ENCODE measurements at regions not wholly inside any gene's neighbourhood (a gene's known extent, or its start where the extent isn't known, plus 50 kb on each side); places are given as distances from the start of the nearest gene placed in this dataset.
"Not testable (repeated sequence)": the region's sequence is repeated elsewhere in the genome, so short reads cannot be mapped to it uniquely, and the experiment has no call there.

DNA sequence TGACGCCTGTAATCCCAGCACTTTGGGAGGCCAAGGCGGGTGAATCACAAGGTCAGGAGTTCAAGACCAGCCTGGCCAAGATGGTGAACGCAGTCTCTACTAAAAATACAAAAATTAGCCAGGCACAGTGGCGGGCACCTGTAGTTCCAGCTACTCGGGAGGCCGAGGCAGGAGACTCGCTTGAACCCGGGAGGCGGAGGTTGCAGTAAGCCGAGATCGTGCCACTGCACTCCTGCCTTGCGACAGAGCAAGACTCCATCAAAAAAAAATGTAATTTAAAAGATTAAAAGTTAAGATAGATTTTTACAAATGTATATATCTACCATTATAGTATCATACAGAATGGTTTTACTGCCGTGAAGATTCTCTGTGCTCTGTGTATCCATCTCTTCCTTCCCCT lies 1464.1 kb downstream of the FOXD4L5 start:
- H3K9me3 ChIP-seq; DNase-seq; H3K36me3 ChIP-seq (ENCODE audit: control insufficient read depth in 2 of 2, extremely low read depth in 1 of 2, insufficient read depth in 1 of 2, low read length in 1 of 2); POLR2A ChIA-PET; H3K36me3 Mint-ChIP-seq; H3K4me3 Mint-ChIP-seq; ATAC-seq (replicated peaks in 1 of 4); CTCF ChIA-PET; H3K4me3 ChIP-seq (ENCODE audit: control insufficient read depth in 1 of 2, extremely low read depth in 1 of 2, low read length in 1 of 2); H3K27ac Mint-ChIP-seq; H3K27ac ChIP-seq (ENCODE audit: low read length): not testable (repeated sequence)
- Mint-ChIP-seq H3K9me3 (peaks cover 13 to 17% (median 15%) of the 10 kb centered on the region in 3 donors), H3K27me3 (peaks cover 14 to 19% of the 10 kb centered on the region in 2 donors), H3K4me1 (peaks cover 16 to 18% (median 17%) of the 10 kb centered on the region in 3 donors)
- peaks cover 0 to 19% of the 10 kb centered on the region in 2 experiments for H3K4me1 ChIP-seq (ENCODE audit: control insufficient read depth in 1 of 2, extremely low read depth in 1 of 2, insufficient read depth in 2 of 2, low read length in 2 of 2)
- WGBS (ENCODE audit: insufficient coverage): 85% methylated on average over 8 of the region's 13 CpGs
- H3K27me3 ChIP-seq (replicated peaks in 1 of 2; ENCODE audit: control insufficient read depth in 2 of 2, extremely low read depth in 1 of 2, insufficient read depth in 2 of 2, low read length in 1 of 2): peaks cover 0 to 18% of the 10 kb centered on the region in 2 experiments

DNA sequence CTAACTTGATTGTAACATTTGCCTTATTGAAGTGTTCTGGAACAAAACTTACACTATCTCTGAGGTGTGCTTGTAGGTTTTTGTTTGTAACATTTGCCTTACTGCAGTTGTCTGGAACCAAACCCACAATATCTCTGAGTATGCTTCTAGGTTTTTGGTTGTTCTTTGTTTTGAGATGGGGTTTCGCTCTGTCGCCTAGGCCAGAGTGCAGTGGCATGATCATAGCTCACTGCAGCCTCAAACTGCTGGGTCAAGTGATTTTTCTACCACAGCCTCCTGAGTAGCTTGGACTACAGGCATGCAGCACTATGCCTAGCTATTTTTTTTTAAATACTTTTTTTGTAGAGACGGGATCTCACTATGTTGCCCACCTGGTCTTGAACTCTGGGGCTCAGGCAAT lies 1464.6 kb downstream of the FOXD4L5 start:
- Mint-ChIP-seq H3K9me3 (peaks cover 15 to 20% (median 16%) of the 10 kb centered on the region in 3 donors), H3K27me3 (peaks cover 14 to 21% of the 10 kb centered on the region in 2 donors), H3K4me1 (peaks cover 16 to 18% (median 17%) of the 10 kb centered on the region in 3 donors)
- DNase-seq; H3K4me3 Mint-ChIP-seq; H3K27ac Mint-ChIP-seq; H3K36me3 ChIP-seq (ENCODE audit: control insufficient read depth in 2 of 2, extremely low read depth in 1 of 2, insufficient read depth in 1 of 2, low read length in 1 of 2); ATAC-seq (replicated peaks in 1 of 4); H3K9me3 ChIP-seq; H3K4me3 ChIP-seq (ENCODE audit: control insufficient read depth in 1 of 2, extremely low read depth in 1 of 2, low read length in 1 of 2); H3K27ac ChIP-seq (ENCODE audit: low read length); CTCF ChIA-PET; H3K36me3 Mint-ChIP-seq; POLR2A ChIA-PET: not testable (repeated sequence)
- Histone ChIP-seq H3K4me1 (ENCODE audit: control insufficient read depth in 1 of 2, extremely low read depth in 1 of 2, insufficient read depth in 2 of 2, low read length in 2 of 2) (peaks cover 0 to 19% of the 10 kb centered on the region in 2 experiments), H3K27me3 (replicated peaks in 1 of 2; ENCODE audit: control insufficient read depth in 2 of 2, extremely low read depth in 1 of 2, insufficient read depth in 2 of 2, low read length in 1 of 2) (peaks cover 0 to 18% of the 10 kb centered on the region in 2 experiments)
- WGBS (ENCODE audit: insufficient coverage): 95% methylated on average over 3 of the region's 3 CpGs

DNA sequence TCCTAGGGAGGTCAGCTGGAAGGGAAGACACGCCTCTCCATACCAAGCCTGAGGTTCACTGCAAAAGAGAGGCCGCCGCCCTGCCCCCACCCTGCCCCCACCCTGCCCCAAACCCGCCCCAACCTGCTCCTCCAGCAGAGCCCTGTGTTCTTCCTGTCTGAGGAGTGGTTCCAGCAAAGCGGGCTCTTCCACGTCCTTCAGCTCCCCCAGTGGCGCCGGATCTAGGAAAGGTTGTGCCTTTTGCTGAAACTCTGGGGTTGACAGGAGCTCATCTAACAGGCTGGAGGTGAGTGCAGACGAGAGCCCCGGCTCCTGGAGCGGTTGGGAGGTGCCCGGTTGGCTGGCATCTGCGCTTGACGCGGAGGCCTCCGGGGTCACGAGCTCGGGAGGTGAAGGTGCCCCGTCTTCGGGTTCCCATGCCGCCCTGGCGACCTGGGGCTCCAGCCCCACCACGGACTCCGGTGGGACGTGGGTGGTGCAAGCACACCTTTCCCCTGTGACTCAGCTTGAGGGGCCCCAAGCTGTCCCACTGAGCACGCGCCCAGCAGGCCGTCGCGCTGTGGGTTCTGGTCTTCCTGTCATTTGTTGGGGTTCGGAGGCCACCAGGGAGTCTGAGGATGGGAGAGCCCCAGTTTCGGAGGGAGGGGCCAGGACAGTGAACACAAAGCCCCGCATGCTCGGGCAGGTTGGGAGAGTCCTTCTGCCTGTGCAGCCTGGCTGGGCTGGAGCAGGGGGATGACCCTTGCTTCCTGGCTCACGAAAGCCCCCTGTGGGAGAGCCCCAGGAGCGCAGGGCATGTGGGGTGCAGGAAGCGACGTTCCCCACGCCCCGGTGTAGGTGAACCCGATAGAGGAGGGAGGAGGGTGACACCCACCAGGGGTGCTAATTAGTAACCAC lies 1467.1 kb downstream of the FOXD4L5 start:
- ATAC-seq (replicated peaks in 1 of 4) (peak; percentile 67 to 73 (median 70)), DNase-seq (peak; percentile 27 to 71 (median 50))
- Mint-ChIP-seq H3K4me1 (peaks cover 16 to 18% (median 17%) of the 10 kb centered on the region in 3 donors), H3K36me3 (no peaks in the 10 kb centered on the region), H3K27me3 (peaks cover 14 to 24% of the 10 kb centered on the region in 2 donors), H3K9me3 (peaks cover 14 to 19% (median 16%) of the 10 kb centered on the region in 3 donors), H3K27ac (peak overlapping the region; percentile 60 to 75), H3K4me3 (peak overlapping the region; percentile 68 to 77 (median 75))
- Histone ChIP-seq H3K36me3 (ENCODE audit: control insufficient read depth in 2 of 2, extremely low read depth in 1 of 2, insufficient read depth in 1 of 2, low read length in 1 of 2) (no peaks in the 10 kb centered on the region), H3K4me1 (ENCODE audit: control insufficient read depth in 1 of 2, extremely low read depth in 1 of 2, insufficient read depth in 2 of 2, low read length in 2 of 2) (peaks cover 0 to 21% of the 10 kb centered on the region in 2 experiments), H3K27ac (ENCODE audit: low read length) (peak overlapping the region; percentile 36), H3K9me3 (no peaks in the 10 kb centered on the region), H3K4me3 (ENCODE audit: control insufficient read depth in 1 of 2, extremely low read depth in 1 of 2, low read length in 1 of 2) (peak overlapping the region; percentile 17 to 52), H3K27me3 (replicated peaks in 1 of 2; ENCODE audit: control insufficient read depth in 2 of 2, extremely low read depth in 1 of 2, insufficient read depth in 2 of 2, low read length in 1 of 2) (peaks cover 0 to 20% of the 10 kb centered on the region in 2 experiments)
- POLR2A ChIA-PET: no interaction called here
- CTCF ChIA-PET: interaction anchor here in 1 of 2 donors (0.7 to 1.0 kb wide), 2 partner anchors 1017 to 1019 kb away, joined by 3 to 4 read pairs; no protein-coding TSS in a partner anchor
- 32% methylated on average over 33 of the region's 41 CpGs for WGBS (ENCODE audit: insufficient coverage)

DNA sequence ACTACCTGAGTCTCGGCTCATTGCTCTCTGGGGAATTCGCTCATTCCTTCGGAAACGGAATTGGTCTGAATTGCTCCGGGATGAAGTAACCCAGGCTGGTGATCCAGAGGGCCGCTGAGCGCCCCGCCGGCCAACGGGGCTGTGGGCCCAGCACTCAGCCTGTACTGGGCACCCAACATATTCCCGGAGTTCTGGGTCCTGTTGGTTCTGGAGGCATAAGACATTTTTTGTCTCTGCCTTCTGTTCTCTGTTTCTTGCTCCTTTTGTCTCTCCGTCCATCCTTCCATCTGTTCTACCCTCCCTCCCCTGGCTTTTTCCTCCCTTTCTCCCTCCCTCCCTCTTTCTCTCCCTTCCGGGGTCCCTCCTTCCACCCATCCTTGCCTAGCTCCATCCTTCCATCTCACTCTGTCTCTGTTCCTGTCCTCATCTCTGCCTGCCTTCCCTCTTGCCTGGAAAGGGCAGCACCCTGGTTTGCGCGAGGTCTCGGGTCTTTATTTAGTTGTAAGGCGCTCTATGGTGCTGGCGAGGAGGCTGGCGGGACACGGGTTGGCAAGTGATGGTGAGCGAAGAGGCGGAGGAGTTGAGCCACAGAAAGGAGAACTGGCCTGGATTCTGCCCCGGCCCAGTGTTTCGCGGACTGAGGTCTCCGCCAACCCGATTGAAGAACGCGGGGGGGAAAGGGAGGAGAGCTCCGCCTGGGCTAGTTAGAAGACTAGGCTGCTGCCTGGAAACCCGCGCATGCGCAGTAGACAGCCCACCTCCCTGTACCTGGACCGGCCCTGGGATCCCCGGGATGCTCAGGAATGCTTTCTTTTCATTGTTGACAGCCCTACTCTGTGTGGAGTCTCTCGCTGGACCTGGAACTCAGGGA lies 1468.0 kb downstream of the FOXD4L5 start:
- Mint-ChIP-seq H3K9me3 (peaks cover 14 to 18% (median 16%) of the 10 kb centered on the region in 3 donors), H3K36me3 (no peaks in the 10 kb centered on the region), H3K4me1 (peaks cover 16 to 18% (median 17%) of the 10 kb centered on the region in 3 donors), H3K27me3 (peaks cover 14 to 24% of the 10 kb centered on the region in 2 donors), H3K27ac (peak overlapping the region; percentile 0 to 34), H3K4me3 (peak overlapping the region; percentile 68 to 77 (median 75))
- Histone ChIP-seq H3K4me1 (ENCODE audit: control insufficient read depth in 1 of 2, extremely low read depth in 1 of 2, insufficient read depth in 2 of 2, low read length in 2 of 2) (peaks cover 0 to 21% of the 10 kb centered on the region in 2 experiments), H3K36me3 (ENCODE audit: control insufficient read depth in 2 of 2, extremely low read depth in 1 of 2, insufficient read depth in 1 of 2, low read length in 1 of 2) (no peaks in the 10 kb centered on the region), H3K27ac (ENCODE audit: low read length) (peak overlapping the region; percentile 0), H3K9me3 (no peaks in the 10 kb centered on the region), H3K27me3 (replicated peaks in 1 of 2; ENCODE audit: control insufficient read depth in 2 of 2, extremely low read depth in 1 of 2, insufficient read depth in 2 of 2, low read length in 1 of 2) (peaks cover 0 to 20% of the 10 kb centered on the region in 2 experiments), H3K4me3 (ENCODE audit: control insufficient read depth in 1 of 2, extremely low read depth in 1 of 2, low read length in 1 of 2) (peak overlapping the region; percentile 35 to 52)
- DNase-seq (peak in 33 of 35 experiments; percentile 14 to 73 (median 43)), ATAC-seq (replicated peaks in 1 of 4) (peak; percentile 56 to 64 (median 58))
- POLR2A ChIA-PET: no interaction called here
- CTCF ChIA-PET: interaction anchor here in 1 of 2 donors (0.7 to 1.0 kb wide), 2 partner anchors 1016 to 1018 kb away, joined by 3 to 4 read pairs; no protein-coding TSS in a partner anchor
- 29% methylated on average over 36 of the region's 36 CpGs for WGBS (ENCODE audit: insufficient coverage)

DNA sequence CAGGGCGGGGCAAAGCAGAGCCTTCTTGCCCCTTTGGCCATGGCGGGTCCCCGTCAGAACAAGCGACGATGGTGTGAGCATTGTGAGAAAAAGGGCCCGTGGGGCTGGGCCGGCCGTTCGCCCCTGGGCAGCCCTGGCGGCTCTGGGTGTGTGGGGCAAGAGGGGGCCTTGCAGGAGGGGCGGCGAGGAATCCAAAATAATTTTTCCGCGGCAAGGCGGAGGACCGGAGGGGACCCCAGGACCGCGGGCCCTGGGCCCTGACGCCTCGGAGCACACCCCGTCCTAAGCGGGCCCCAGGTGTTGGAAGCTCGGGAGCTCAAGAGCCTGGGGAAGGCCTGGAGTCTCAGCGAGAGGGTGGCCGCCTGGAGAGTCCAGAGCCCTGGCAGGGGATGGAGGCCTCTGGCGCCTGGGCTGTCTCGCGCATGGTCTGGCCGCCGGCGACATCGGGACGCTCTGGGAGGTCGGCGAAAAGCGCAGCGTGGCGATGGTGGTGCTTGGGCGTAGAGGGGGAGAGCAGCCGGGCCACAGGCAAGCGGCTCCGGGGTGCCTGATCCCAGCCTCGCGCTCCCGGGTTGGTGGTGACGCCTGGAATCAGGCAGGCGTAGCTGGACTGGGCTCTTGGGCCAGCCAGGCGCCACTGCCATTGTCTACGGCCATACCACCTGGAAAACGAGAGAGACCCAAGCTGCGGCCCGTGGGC lies 1469.9 kb downstream of the FOXD4L5 start:
- H3K27ac Mint-ChIP-seq; H3K9me3 ChIP-seq; H3K4me3 ChIP-seq (ENCODE audit: control insufficient read depth in 1 of 2, extremely low read depth in 1 of 2, low read length in 1 of 2); ATAC-seq (replicated peaks in 1 of 4); H3K36me3 ChIP-seq (ENCODE audit: control insufficient read depth in 2 of 2, extremely low read depth in 1 of 2, insufficient read depth in 1 of 2, low read length in 1 of 2); H3K36me3 Mint-ChIP-seq; CTCF ChIA-PET; DNase-seq; POLR2A ChIA-PET; H3K27ac ChIP-seq (ENCODE audit: low read length): not testable (repeated sequence)
- H3K4me1 ChIP-seq (ENCODE audit: control insufficient read depth in 1 of 2, extremely low read depth in 1 of 2, insufficient read depth in 2 of 2, low read length in 2 of 2): peaks cover 0 to 21% of the 10 kb centered on the region in 2 experiments
- peaks cover 0 to 20% of the 10 kb centered on the region in 2 experiments for H3K27me3 ChIP-seq (replicated peaks in 1 of 2; ENCODE audit: control insufficient read depth in 2 of 2, extremely low read depth in 1 of 2, insufficient read depth in 2 of 2, low read length in 1 of 2)
- Mint-ChIP-seq H3K4me1 (peaks cover 16 to 18% (median 17%) of the 10 kb centered on the region in 3 donors), H3K27me3 (peaks cover 14 to 24% of the 10 kb centered on the region in 2 donors), H3K4me3 (peak overlapping the region in 1 of 3 donors; percentile 33), H3K9me3 (peaks cover 11 to 17% (median 12%) of the 10 kb centered on the region in 3 donors)
- WGBS (ENCODE audit: insufficient coverage): 60% methylated on average over 6 of the region's 52 CpGs

All from T-cell (primary cell).